Heart right ventricle (tissue), 16 donors: ENCODE measurements at regions not wholly inside any gene's neighbourhood (a gene's known extent, or its start where the extent isn't known, plus 50 kb on each side); places are given as distances from the start of the nearest gene placed in this dataset.

Experiments used
- ATAC-seq, 8 donors: fragments of 200-7000 bp; cut with Tn5 transposase; one replicate each; pipeline ENCODE4 v1.9.1; 2020; ENCODE audit warnings: mild to moderate bottlenecking in 8 of 8, moderate library complexity in 8 of 8, moderate number of reproducible peaks in 1 of 8
- DNase-seq, 2 donors: peaks; one replicate each; pipeline ENCODE4 v3.0.0-alpha.2; 2020
- H3K27ac ChIP-seq, 10 donors: fragments of 200-600 bp; sonication (generic) in 2 of 10; one replicate each; pipeline versions ENCODE4 v1.5.0 to v1.8.0; 2020 to 2022; ENCODE audit warnings: mild to moderate bottlenecking in 3 of 10
- H3K27me3 ChIP-seq, 7 donors: fragments of 200-600 bp; one replicate each; pipeline ENCODE4 v1.8.0; 2021 to 2022; ENCODE audit warnings: mild to moderate bottlenecking in 2 of 7
- H3K36me3 ChIP-seq, 9 donors: fragments of 200-600 bp; sonication (generic) in 1 of 9; one replicate each; pipeline versions ENCODE4 v1.5.0 to v1.8.0; 2020 to 2022; ENCODE audit warnings: mild to moderate bottlenecking in 2 of 9
- H3K4me1 ChIP-seq, 9 donors: fragments of 200-600 bp; sonication (generic) in 1 of 9; one replicate each; pipeline versions ENCODE4 v1.5.0 to v1.8.0; 2020 to 2022; ENCODE audit warnings: mild to moderate bottlenecking in 4 of 9
- H3K4me3 ChIP-seq, 10 donors: fragments of 200-600 bp; sonication (generic) in 2 of 10; one replicate each; pipeline versions ENCODE4 v1.5.0 to v1.8.0; 2020 to 2022; ENCODE audit warnings: mild to moderate bottlenecking in 7 of 10, moderate library complexity in 2 of 10
- H3K9me3 ChIP-seq, 11 donors: fragments of 200-600 bp in 10 of 11; sonication (generic) in 2 of 11; one replicate each; pipeline versions ENCODE4 v1.5.0 to v1.8.0; 2013 to 2022; ENCODE audit warnings: mild to moderate bottlenecking in 2 of 11, control low read depth in 1 of 11, moderate library complexity in 1 of 11
- WGBS, 2 donors: extraction: QIAGEN DNeasy Blood & Tissue Kit; methylation state at CpG; one replicate each; pipeline ENCODE4 v1.1.7; 2013; ENCODE audit warnings: inconsistent platforms in 1 of 2; 5-methylcytosine and 5-hydroxymethylcytosine counted together
- intact Hi-C, 10 donors: fragments of 100-400 bp; cut with DNase I; formaldehyde crosslinking; loops; one replicate each; pipeline versions ENCODE4 v1.11.1 to v1.14.2; 2022
- TF ChIP-seq, protein P1 (sequence below), 9 donors: fragments of 200-600 bp; sonication (generic) in 2 of 9; IDR thresholded peaks; one replicate each; pipeline versions ENCODE4 v1.5.0 to v1.8.0; 2021 to 2022; ENCODE audit warnings: antibody characterized with exemption in 9 of 9, mild to moderate bottlenecking in 5 of 9, moderate library complexity in 1 of 9
- donor health status: Arrhythmogenic right ventricular cardiomyopathy.
- donor health status: ischemic (EF 13 %, LVEDD 7.1; RV severe dilation, severe dysfunction).
- donor health status: healthy with polysubstance abuse.
- donor health status: DM: no; HTN: yes; CAD: no.
- donor health status: DM: no; HTN: no; CAD: no.
- donor health status: ischemic (EF 25% LVEDD 6.9; RV normal size, moderate dysfunction).
- donor health status: ischemic (EF 25% LVEDD 5.7; RV mildly dilated, moderate dysfunction).
- donor health status: healthy.
- donor health status: DM: yes; HTN: yes; CAD: no.
- donor health status: Ischemic cardiomyopathy.
- donor health status: ischemic (EF 35%, LVEDD 5.7; RV mildly dilated, moderate dysfunction).
- donor health status: nonischemic (EF 11% LVEDD 7.7; RV severe dilation, severe dysfunction).
- donor health status: DM: yes; HTN: yes; CAD: no.
- donor health status: PGD.
- donor health status: ischemic (EF 29% LVEDD 5.4; RV normal size, mild dysfunction).
- donor health status: nonischemic (EF 23%, LVEDD 6.1; RV moderate dilation, normal function).

- TF ChIP-seq, protein P1, sequence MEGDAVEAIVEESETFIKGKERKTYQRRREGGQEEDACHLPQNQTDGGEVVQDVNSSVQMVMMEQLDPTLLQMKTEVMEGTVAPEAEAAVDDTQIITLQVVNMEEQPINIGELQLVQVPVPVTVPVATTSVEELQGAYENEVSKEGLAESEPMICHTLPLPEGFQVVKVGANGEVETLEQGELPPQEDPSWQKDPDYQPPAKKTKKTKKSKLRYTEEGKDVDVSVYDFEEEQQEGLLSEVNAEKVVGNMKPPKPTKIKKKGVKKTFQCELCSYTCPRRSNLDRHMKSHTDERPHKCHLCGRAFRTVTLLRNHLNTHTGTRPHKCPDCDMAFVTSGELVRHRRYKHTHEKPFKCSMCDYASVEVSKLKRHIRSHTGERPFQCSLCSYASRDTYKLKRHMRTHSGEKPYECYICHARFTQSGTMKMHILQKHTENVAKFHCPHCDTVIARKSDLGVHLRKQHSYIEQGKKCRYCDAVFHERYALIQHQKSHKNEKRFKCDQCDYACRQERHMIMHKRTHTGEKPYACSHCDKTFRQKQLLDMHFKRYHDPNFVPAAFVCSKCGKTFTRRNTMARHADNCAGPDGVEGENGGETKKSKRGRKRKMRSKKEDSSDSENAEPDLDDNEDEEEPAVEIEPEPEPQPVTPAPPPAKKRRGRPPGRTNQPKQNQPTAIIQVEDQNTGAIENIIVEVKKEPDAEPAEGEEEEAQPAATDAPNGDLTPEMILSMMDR (IDR thresholded peaks at IDR 0.05): no peak
- no peak for DNase-seq
- Histone ChIP-seq H3K27ac (peak overlapping the region in 1 of 10 donors; percentile 62), H3K4me3 (no peak overlapping the region), H3K4me1 (peaks cover 0 to 11% (median 0%) of the 10 kb centered on the region in 9 donors), H3K9me3 (peaks cover 0 to 5% (median 0%) of the 10 kb centered on the region in 11 donors), H3K27me3 (peaks cover 0 to 6% (median 0%) of the 10 kb centered on the region in 7 donors), H3K36me3 (no peaks in the 10 kb centered on the region)
- 93 to 96% methylated on average over 6 of the region's 6 CpGs for WGBS, 2 donors
- intact Hi-C loops: no loop called here
- no peak for ATAC-seq
Observed at GRCh38 chr6:3593161-3593560, 136.3 kb upstream of the SLC22A23 start.

DNA sequence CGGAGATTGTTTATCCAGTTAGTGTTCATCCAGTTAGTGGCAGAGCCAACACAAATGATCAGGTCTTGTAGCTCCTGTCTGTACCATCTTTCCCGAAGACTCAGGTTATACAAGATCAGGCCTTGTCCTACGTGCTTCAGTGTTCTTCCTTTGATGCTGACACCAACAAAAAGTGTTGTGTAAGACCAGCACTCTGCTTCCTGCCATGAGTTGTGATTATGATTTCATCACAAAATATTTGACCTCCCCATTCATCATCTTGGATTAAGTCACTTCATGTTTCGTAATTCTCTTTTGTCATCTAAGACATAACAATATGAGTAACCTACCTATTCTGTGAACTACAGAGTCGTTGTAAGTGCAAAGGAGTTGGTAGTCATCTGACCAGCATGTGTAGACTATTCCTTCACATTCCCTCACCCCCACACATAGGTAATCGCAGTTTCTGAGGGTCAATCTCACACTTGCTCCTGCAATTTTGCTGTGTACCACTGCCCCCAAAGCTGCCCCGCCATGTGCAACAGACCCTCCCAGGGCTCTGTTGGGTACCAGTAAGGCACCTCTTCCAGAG is 135.6 kb upstream of the SLC22A23 start:
- DNase-seq (no peak), ATAC-seq (peak in 1 of 8 donors; percentile 70)
- WGBS, 2 donors: 82 to 86% methylated on average over 7 of the region's 7 CpGs
- H3K9me3 ChIP-seq: peaks cover 0 to 12% (median 3%) of the 10 kb centered on the region in 11 donors
- intact Hi-C loops: no loop called here
- H3K36me3 ChIP-seq: no peaks in the 10 kb centered on the region
- peaks cover 0 to 11% (median 0%) of the 10 kb centered on the region in 9 donors for H3K4me1 ChIP-seq
- TF ChIP-seq, protein P1 (IDR thresholded peaks at IDR 0.05): no peak
- H3K4me3 ChIP-seq: no peak overlapping the region
- peaks cover 0 to 6% (median 0%) of the 10 kb centered on the region in 7 donors for H3K27me3 ChIP-seq
- peak overlapping the region in 1 of 10 donors; percentile 62 for H3K27ac ChIP-seq

GRCh38 chr6:3591970-3592369 is 135.1 kb upstream of the SLC22A23 start:
- peaks cover 0 to 11% (median 0%) of the 10 kb centered on the region in 9 donors for H3K4me1 ChIP-seq
- peak overlapping the region in 1 of 10 donors; percentile 19 for H3K27ac ChIP-seq
- WGBS, 2 donors: 84 to 87% methylated on average over 1 of the region's 1 CpG
- peaks cover 0 to 6% (median 0%) of the 10 kb centered on the region in 7 donors for H3K27me3 ChIP-seq
- no peaks in the 10 kb centered on the region for H3K36me3 ChIP-seq
- no peak overlapping the region for H3K4me3 ChIP-seq
- TF ChIP-seq, protein P1 (IDR thresholded peaks at IDR 0.05): no peak
- H3K9me3 ChIP-seq: peaks cover 0 to 15% (median 5%) of the 10 kb centered on the region in 11 donors
- DNase-seq: no peak
- intact Hi-C loops: no loop called here
- no peak for ATAC-seq

DNA sequence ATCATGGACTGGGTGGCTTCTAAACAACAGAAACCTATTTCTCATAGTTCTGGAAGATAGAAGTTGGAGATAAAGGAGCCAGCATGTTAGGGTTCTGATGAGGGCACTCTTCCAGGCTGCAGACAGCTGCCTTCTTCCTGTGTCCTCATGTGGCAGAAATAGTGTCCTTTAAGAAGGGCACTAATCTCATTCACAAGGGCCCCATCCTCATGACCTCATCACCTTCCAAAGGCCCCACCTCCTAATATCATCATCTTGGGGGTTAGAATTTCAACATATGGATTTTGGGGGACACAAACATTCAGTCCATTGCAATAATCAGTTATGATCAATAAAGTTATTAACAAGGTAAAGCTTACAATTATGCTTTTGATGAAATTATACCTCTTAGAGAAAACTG is 130.8 kb upstream of the SLC22A23 start:
- DNase-seq (no peak), ATAC-seq (no peak)
- TF ChIP-seq, protein P1 (IDR thresholded peaks at IDR 0.05): no peak
- H3K4me3 ChIP-seq: no peak overlapping the region
- peaks cover 0 to 6% (median 3%) of the 10 kb centered on the region in 7 donors for H3K27me3 ChIP-seq
- H3K4me1 ChIP-seq: peaks cover 0 to 16% (median 0%) of the 10 kb centered on the region in 9 donors
- H3K27ac ChIP-seq: no peak overlapping the region
- intact Hi-C loops: no loop called here
- peaks cover 0 to 16% (median 5%) of the 10 kb centered on the region in 11 donors for H3K9me3 ChIP-seq
- H3K36me3 ChIP-seq: no peaks in the 10 kb centered on the region
